MM.1S (cell line): ENCODE measurements at regions not wholly inside any gene's neighbourhood (a gene's known extent, or its start where the extent isn't known, plus 50 kb on each side); places are given as distances from the start of the nearest gene placed in this dataset.
"Not testable (repeated sequence)": the region's sequence is repeated elsewhere in the genome, so short reads cannot be mapped to it uniquely, and the experiment has no call there.

ENCODE experiments used
- DNase-seq: peaks from one replicate; pipeline ENCODE4 v3.0.0-alpha.2; 2015
- H2AFZ ChIP-seq: fragments of 300-600 bp; sonication (generic); 2 replicates; pipeline ENCODE4 v1.6.0; 2016; ENCODE audit warnings: antibody characterized with exemption, low read length
- H3F3A ChIP-seq: fragments of 300-600 bp; sonication (generic); 2 replicates; pipeline ENCODE4 v1.6.1; 2016; ENCODE audit warnings: mild to moderate bottlenecking, antibody characterized with exemption, low read length, moderate library complexity, mixed read lengths; ENCODE audit not compliant: insufficient read depth
- H3K27ac ChIP-seq: fragments of 300-600 bp; sonication (generic); 2 replicates; pipeline ENCODE4 v1.5.1; 2016; ENCODE audit warnings: mild to moderate bottlenecking, low read length
- H3K27me3 ChIP-seq: fragments of 300-600 bp; sonication (generic); replicated peaks from 2 replicates; pipeline ENCODE4 v1.6.0; 2016; ENCODE audit warnings: low read length; ENCODE audit not compliant: insufficient read depth
- H3K36me3 ChIP-seq: fragments of 300-600 bp; sonication (generic); replicated peaks from 2 replicates; pipeline ENCODE4 v1.6.1; 2016; ENCODE audit warnings: mild to moderate bottlenecking, low read length, mixed read lengths; ENCODE audit not compliant: insufficient read depth
- H3K4me1 ChIP-seq: fragments of 300-600 bp; sonication (generic); 2 replicates; pipeline ENCODE4 v1.6.1; 2016; ENCODE audit warnings: low read length, mixed read lengths
- H3K4me2 ChIP-seq: fragments of 300-600 bp; sonication (generic); 2 replicates; pipeline ENCODE4 v1.6.0; 2016; ENCODE audit warnings: low read depth, low read length
- H3K4me3 ChIP-seq: fragments of 300-600 bp; sonication (generic); 2 replicates; pipeline ENCODE4 v1.5.1; 2016; ENCODE audit warnings: low read length, mixed read lengths
- H3K79me2 ChIP-seq: fragments of 300-600 bp; sonication (generic); 2 replicates; pipeline ENCODE4 v1.6.1; 2016; ENCODE audit warnings: mixed run types, low read length, mixed read lengths
- H3K9ac ChIP-seq: fragments of 300-600 bp; sonication (generic); 2 replicates; pipeline ENCODE4 v1.6.1; 2016; ENCODE audit warnings: low read length, mixed read lengths
- H3K9me2 ChIP-seq: fragments of 300-600 bp; sonication (generic); replicated peaks from 2 replicates; pipeline ENCODE4 v1.6.1; 2016; ENCODE audit warnings: mild to moderate bottlenecking, low read length, mixed read lengths; ENCODE audit not compliant: insufficient read depth
- H3K9me3 ChIP-seq: fragments of 300-600 bp; sonication (generic); replicated peaks from 2 replicates; pipeline ENCODE4 v1.6.1; 2016; ENCODE audit warnings: mild to moderate bottlenecking, low read length, mixed read lengths; ENCODE audit not compliant: insufficient read depth
- H4K20me1 ChIP-seq: fragments of 300-600 bp; sonication (generic); 2 replicates; pipeline ENCODE4 v1.6.1; 2016; ENCODE audit warnings: mild to moderate bottlenecking, low read length, moderate library complexity, mixed read lengths; ENCODE audit not compliant: insufficient read depth
- EZH2 ChIP-seq: fragments of 300-600 bp; sonication (generic); optimal IDR thresholded peaks from 2 replicates; pipeline ENCODE3; 2017; ENCODE audit warnings: low read depth, mild to moderate bottlenecking, antibody characterized with exemption, low read length, mixed read lengths
- EZH2phosphoT487 ChIP-seq: fragments of 300-600 bp; sonication (generic); IDR thresholded peaks from 2 replicates; pipeline ENCODE4 v1.6.1; 2018; ENCODE audit warnings: antibody characterized with exemption, low read length
- TF ChIP-seq, protein P1 (sequence below): fragments of 300-600 bp; sonication (generic); IDR thresholded peaks from 2 replicates; pipeline ENCODE4 v1.5.1; 2016; ENCODE audit warnings: antibody characterized with exemption, low read length, mixed read lengths

DNA sequence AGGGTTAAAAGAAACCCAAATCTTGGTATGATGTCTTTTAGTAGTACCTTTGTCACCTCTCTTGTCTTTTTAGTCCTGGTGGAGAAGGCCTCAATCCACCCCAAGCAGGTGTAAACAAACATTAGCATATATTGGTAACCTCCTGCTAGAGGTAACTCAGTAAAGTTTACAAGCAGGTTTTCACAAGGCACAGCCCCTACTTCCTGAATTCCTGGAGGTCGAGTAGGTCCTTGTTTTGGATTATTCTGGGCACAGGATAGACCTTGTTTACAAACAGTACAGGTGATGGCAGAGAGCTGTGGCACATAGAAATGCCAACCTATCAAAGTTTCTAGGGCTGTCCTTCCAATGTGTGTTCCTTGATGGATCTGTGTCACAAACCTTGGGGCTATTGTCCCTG is 99.1 kb downstream of the ALG10 start:
- DNase-seq, result no peak

DNA sequence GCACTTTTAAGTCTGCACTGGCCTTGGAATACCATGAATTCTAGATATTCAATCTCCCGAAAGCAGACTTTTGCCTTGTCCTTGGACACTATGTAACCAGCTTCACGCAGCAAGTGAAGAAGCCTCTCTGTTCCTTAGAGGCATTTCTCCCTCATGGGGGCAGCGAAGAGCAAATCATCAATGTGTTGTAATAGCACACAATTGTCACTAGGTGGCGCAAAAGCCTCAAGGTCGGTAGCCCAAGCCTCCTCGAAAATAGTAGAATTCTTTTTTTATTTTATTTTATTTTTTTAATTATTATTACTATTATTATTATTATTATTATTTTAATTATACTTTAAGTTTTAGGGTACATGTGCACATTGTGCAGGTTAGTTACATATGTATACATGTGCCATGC is 100.8 kb downstream of the ALG10 start:
- H3K9me3 ChIP-seq, H3K4me2 ChIP-seq, H4K20me1 ChIP-seq, H3K9ac ChIP-seq, H2AFZ ChIP-seq, H3K4me1 ChIP-seq, H3F3A ChIP-seq, H3K9me2 ChIP-seq, H3K27me3 ChIP-seq, H3K36me3 ChIP-seq, H3K79me2 ChIP-seq, H3K4me3 ChIP-seq, H3K27ac ChIP-seq: not testable (repeated sequence)
- peak; percentile 58 for DNase-seq
- TF ChIP-seq, protein P1, sequence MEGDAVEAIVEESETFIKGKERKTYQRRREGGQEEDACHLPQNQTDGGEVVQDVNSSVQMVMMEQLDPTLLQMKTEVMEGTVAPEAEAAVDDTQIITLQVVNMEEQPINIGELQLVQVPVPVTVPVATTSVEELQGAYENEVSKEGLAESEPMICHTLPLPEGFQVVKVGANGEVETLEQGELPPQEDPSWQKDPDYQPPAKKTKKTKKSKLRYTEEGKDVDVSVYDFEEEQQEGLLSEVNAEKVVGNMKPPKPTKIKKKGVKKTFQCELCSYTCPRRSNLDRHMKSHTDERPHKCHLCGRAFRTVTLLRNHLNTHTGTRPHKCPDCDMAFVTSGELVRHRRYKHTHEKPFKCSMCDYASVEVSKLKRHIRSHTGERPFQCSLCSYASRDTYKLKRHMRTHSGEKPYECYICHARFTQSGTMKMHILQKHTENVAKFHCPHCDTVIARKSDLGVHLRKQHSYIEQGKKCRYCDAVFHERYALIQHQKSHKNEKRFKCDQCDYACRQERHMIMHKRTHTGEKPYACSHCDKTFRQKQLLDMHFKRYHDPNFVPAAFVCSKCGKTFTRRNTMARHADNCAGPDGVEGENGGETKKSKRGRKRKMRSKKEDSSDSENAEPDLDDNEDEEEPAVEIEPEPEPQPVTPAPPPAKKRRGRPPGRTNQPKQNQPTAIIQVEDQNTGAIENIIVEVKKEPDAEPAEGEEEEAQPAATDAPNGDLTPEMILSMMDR, result peak; percentile 73

More for the DNA sequence above, 99.1 kb downstream of the ALG10 start:
- H3K4me2 ChIP-seq, result no peak overlapping the region
- no peak overlapping the region for H3K4me3 ChIP-seq
- TF ChIP-seq EZH2, result no peak
- no peak for TF ChIP-seq EZH2phosphoT487
- TF ChIP-seq, protein P1, result no peak
- H4K20me1 ChIP-seq, result no peaks in the 10 kb centered on the region
- no peaks in the 10 kb centered on the region for H3F3A ChIP-seq
- no peaks in the 10 kb centered on the region for H3K36me3 ChIP-seq
- no peaks in the 10 kb centered on the region for H3K9me2 ChIP-seq
- no peak overlapping the region for H3K9ac ChIP-seq
- H3K27me3 ChIP-seq, result no peaks in the 10 kb centered on the region
- H3K27ac ChIP-seq, result no peak overlapping the region
- no peak overlapping the region for H2AFZ ChIP-seq
- H3K4me1 ChIP-seq, result no peaks in the 10 kb centered on the region
- H3K79me2 ChIP-seq, result no peaks in the 10 kb centered on the region
- H3K9me3 ChIP-seq, result no peaks in the 10 kb centered on the region

DNA sequence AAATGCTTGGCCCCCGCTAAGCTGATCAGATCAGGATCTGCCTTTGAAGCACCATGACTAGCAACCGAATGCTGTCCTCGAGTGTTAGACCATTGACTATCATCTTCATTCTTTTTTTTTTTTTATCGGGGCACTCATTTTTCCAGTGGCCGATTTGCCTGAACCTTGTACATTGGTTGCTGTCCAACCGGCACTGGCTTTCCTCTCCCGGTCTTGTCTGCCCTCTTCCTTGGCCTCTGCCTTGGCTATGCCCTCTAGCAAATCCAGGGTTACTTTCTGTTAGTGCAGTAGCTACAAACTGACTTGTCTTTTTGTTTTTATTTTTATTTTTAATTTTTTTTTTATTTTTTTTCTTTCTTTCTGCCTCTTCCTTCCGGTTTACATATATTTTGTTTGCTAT is 102.3 kb downstream of the ALG10 start:
- TF ChIP-seq, protein P1, result no peak
- H3K4me3 ChIP-seq, result no peak overlapping the region
- no peaks in the 10 kb centered on the region for H3K4me1 ChIP-seq
- no peak overlapping the region for H3K27ac ChIP-seq
- H3K79me2 ChIP-seq, result no peaks in the 10 kb centered on the region
- no peaks in the 10 kb centered on the region for H3K36me3 ChIP-seq
- H2AFZ ChIP-seq, result no peak overlapping the region
- no peaks in the 10 kb centered on the region for H3K9me3 ChIP-seq
- no peak overlapping the region for H3K4me2 ChIP-seq
- no peak for DNase-seq
- no peaks in the 10 kb centered on the region for H3F3A ChIP-seq
- H3K9me2 ChIP-seq, result no peaks in the 10 kb centered on the region
- no peaks in the 10 kb centered on the region for H3K27me3 ChIP-seq
- H4K20me1 ChIP-seq, result no peaks in the 10 kb centered on the region
- no peak overlapping the region for H3K9ac ChIP-seq

DNA sequence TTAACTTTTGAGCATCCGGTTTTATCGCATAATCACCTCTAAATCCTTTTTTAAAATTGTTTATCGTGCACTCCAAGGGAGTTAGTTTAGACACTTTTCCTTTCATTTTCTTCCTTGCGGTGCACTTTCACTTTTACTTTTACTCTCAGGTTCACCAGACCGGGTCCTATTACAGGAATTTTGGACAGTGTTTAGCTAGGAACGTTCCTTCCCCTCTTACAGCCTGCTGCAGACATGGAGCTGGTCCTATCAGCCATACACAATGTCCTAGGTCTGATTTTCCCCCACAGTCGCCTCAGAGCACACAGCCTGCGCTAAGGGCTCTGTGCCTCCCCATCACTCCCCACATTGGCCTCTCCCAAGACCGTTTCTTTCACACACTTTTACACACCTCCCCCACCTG is 103.9 kb downstream of the ALG10 start:
- H3K4me1 ChIP-seq, result no peaks in the 10 kb centered on the region
- TF ChIP-seq EZH2, result no peak
- no peak for TF ChIP-seq EZH2phosphoT487
- TF ChIP-seq, protein P1, result no peak
- H3K27me3 ChIP-seq, result no peaks in the 10 kb centered on the region
- H3K9me3 ChIP-seq, result no peaks in the 10 kb centered on the region
- H3F3A ChIP-seq, result no peaks in the 10 kb centered on the region
- no peak overlapping the region for H3K27ac ChIP-seq
- H3K4me3 ChIP-seq, result no peak overlapping the region
- H3K79me2 ChIP-seq, result no peaks in the 10 kb centered on the region
- no peak overlapping the region for H2AFZ ChIP-seq
- H3K36me3 ChIP-seq, result no peaks in the 10 kb centered on the region
- no peaks in the 10 kb centered on the region for H3K9me2 ChIP-seq
- H3K9ac ChIP-seq, result no peak overlapping the region
- H4K20me1 ChIP-seq, result no peaks in the 10 kb centered on the region
- peak overlapping the region; percentile 16; the same call in 1 of the 2 replicates for H3K4me2 ChIP-seq
- no peak for DNase-seq
